Activated naive CD8-positive, alpha-beta T cell (primary cell): ENCODE measurements at regions not wholly inside any gene's neighbourhood (a gene's known extent, or its start where the extent isn't known, plus 50 kb on each side); places are given as distances from the start of the nearest gene placed in this dataset.
A peak's percentile ranks its signal among the peaks of the same experiment; 100 is the strongest.
"Not testable (repeated sequence)": the region's sequence is repeated elsewhere in the genome, so short reads cannot be mapped to it uniquely, and the experiment has no call there.

Source experiments
- H3K27ac Mint-ChIP-seq: one replicate; pipeline ENCODE4 v1.8.0; 2021; ENCODE audit warnings: mixed read lengths
- H3K27me3 Mint-ChIP-seq: one replicate; pipeline ENCODE4 v1.8.0; 2021; ENCODE audit warnings: mixed read lengths
- H3K36me3 Mint-ChIP-seq: one replicate; pipeline ENCODE4 v1.8.0; 2021; ENCODE audit warnings: mixed read lengths
- H3K4me1 Mint-ChIP-seq: one replicate; pipeline ENCODE4 v1.8.0; 2021; ENCODE audit warnings: low read depth, mixed read lengths
- H3K4me3 Mint-ChIP-seq: one replicate; pipeline ENCODE4 v1.8.0; 2021; ENCODE audit warnings: mild to moderate bottlenecking, mixed read lengths
- H3K9me3 Mint-ChIP-seq: one replicate; pipeline ENCODE4 v1.8.0; 2021; ENCODE audit warnings: low read depth, mixed read lengths

DNA sequence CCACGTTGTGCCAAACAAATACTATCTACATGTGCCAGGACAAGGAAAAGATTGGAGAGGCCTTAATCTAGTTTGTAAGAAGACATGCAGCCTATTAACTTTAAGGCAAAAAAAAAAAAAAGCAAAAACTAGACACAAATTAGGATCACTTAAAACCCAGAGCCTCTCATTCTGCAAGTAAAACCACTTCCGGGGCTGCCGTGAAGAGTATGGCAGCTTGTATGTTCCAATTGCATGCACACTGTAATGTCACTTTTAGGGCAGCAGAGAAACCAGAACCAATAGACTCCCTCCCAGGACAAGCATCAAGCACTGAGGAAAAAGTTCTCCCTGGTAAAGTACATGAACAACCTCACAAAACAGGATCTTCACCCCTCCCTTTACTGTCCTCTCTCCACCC, 70.6 kb downstream of the RSL24D1 start:
- H3K36me3 Mint-ChIP-seq, result no peaks in the 10 kb centered on the region
- no peak overlapping the region for H3K4me3 Mint-ChIP-seq
- H3K9me3 Mint-ChIP-seq, result peaks cover 3% of the 10 kb centered on the region
- no peak overlapping the region for H3K27ac Mint-ChIP-seq
- peaks cover 10% of the 10 kb centered on the region for H3K27me3 Mint-ChIP-seq
- no peaks in the 10 kb centered on the region for H3K4me1 Mint-ChIP-seq

DNA sequence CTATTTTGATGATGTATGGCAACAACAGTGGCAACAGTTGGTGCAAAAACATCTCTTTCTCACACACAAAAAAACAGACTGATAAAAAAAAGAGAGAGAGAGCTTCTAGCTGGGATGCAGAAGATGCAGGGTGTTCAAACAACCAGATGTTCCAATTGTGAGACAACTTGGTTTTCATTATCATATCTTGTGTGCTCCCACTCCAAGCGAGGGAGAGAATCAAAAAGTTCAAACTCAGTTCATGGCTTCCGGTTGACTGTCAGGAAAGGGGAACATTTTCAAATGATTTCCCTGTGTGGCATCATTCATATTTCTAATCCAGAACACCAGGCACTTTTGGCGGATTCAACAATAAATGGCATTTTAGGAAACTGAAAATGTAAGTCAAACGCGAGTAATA, 72.1 kb downstream of the RSL24D1 start:
- H3K27ac Mint-ChIP-seq, result no peak overlapping the region
- H3K36me3 Mint-ChIP-seq, result no peaks in the 10 kb centered on the region
- H3K4me1 Mint-ChIP-seq, result no peaks in the 10 kb centered on the region
- no peaks in the 10 kb centered on the region for H3K9me3 Mint-ChIP-seq
- no peak overlapping the region for H3K4me3 Mint-ChIP-seq
- peaks cover 8% of the 10 kb centered on the region for H3K27me3 Mint-ChIP-seq

DNA sequence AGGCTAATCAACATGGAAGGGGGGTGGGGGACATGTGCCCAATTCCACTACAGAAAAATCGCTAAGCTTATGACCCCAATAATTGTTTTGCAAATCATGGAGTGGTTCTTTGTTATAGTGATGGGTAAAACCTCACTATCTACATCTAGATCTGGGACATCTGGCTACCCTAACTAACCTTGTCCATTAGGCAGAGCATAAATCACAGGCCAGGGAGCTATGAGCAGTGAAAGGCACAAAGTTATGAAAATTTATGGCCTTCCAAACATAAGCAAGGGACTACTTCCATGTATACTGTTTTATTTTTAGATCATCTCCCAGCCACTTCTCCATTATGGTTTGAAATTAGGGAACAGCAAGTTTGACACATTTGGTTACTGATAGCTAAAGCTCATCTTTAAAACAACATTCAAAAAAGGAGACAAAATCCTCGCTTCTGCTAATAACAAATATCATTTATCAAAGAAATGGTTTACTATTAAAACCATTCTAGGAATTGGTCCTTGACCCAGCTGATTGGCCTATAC, 78.3 kb downstream of the RSL24D1 start:
- Mint-ChIP-seq H3K4me1 (no peaks in the 10 kb centered on the region), H3K27me3 (peaks cover 3% of the 10 kb centered on the region)

GRCh38 chr15:55116636-55117035, 80.1 kb downstream of the RSL24D1 start:
- H3K9me3 Mint-ChIP-seq, result no peaks in the 10 kb centered on the region
- H3K27me3 Mint-ChIP-seq, result no peaks in the 10 kb centered on the region
- no peaks in the 10 kb centered on the region for H3K4me1 Mint-ChIP-seq
- H3K4me3 Mint-ChIP-seq, result no peak overlapping the region
- no peak overlapping the region for H3K27ac Mint-ChIP-seq
- no peaks in the 10 kb centered on the region for H3K36me3 Mint-ChIP-seq

More for the DNA sequence above, 78.3 kb downstream of the RSL24D1 start:
- no peaks in the 10 kb centered on the region for H3K36me3 Mint-ChIP-seq
- no peaks in the 10 kb centered on the region for H3K9me3 Mint-ChIP-seq
- H3K4me3 Mint-ChIP-seq, result no peak overlapping the region
- no peak overlapping the region for H3K27ac Mint-ChIP-seq

DNA sequence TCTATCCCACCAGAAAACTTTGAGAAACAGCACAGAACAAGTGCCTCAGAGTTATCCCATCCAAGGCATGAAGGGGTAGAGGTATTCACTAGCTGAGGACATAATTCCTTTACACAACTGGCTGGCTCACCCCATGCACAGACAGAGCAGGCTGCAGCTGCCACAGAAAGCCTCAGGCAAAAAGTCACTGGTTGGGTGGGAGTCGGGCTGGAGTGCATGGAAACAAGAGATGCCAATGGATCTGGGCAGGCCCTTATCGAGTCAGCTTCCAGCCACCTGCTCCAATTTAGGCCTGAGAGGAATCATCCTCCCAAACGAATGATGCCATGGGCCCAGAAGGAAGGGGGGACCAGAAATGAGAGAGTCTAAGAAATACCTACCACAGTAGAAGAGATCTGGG, 83.0 kb downstream of the RSL24D1 start:
- Mint-ChIP-seq H3K9me3 (no peaks in the 10 kb centered on the region), H3K27ac (no peak overlapping the region), H3K4me3 (no peak overlapping the region), H3K36me3 (no peaks in the 10 kb centered on the region), H3K27me3 (no peaks in the 10 kb centered on the region), H3K4me1 (no peaks in the 10 kb centered on the region)

DNA sequence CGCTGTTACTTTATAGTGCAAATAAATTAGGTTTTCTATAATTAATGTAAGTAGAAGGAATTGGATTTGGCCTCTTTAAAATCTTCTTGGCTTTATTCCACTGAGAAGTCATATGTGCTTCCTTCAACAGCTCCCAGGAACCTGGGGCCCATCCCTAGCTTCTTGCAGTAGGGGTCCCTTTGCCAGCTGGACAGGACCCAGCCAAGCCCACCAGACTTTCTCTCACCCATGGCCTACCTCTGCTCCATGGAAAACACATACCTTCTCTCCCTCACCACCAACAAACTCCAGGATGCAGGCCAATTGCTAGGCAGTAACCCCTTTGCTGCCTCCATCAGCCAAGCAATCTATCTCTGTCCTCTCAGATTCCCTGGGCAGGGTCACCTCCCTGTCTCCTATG, 84.0 kb downstream of the RSL24D1 start:
- no peak overlapping the region for H3K27ac Mint-ChIP-seq
- H3K27me3 Mint-ChIP-seq, result no peaks in the 10 kb centered on the region
- no peaks in the 10 kb centered on the region for H3K9me3 Mint-ChIP-seq
- no peaks in the 10 kb centered on the region for H3K36me3 Mint-ChIP-seq
- no peak overlapping the region for H3K4me3 Mint-ChIP-seq
- no peaks in the 10 kb centered on the region for H3K4me1 Mint-ChIP-seq

DNA sequence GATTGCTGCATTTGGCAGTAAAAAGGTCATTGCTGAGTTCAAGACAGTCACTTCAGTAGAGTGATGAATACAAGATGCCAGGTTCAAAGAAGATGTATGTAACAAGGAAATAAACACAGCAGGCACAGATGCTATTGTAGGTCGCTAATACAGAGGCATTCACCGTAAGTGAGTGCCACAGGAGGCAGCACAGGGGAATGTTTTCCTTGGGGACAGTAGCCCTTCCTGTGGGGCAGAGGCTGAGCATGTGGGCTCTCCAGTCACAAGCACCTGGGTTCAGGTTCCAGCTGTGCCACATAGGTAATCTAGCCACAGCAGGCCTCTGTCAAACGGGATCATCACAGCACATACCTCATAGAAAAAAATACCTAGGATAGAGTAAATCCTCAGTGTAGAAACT, 86.3 kb downstream of the RSL24D1 start:
- Mint-ChIP-seq H3K9me3 (peaks cover 8% of the 10 kb centered on the region), H3K27ac (no peak overlapping the region), H3K27me3 (no peaks in the 10 kb centered on the region), H3K36me3 (no peaks in the 10 kb centered on the region), H3K4me3 (no peak overlapping the region), H3K4me1 (no peaks in the 10 kb centered on the region)

DNA sequence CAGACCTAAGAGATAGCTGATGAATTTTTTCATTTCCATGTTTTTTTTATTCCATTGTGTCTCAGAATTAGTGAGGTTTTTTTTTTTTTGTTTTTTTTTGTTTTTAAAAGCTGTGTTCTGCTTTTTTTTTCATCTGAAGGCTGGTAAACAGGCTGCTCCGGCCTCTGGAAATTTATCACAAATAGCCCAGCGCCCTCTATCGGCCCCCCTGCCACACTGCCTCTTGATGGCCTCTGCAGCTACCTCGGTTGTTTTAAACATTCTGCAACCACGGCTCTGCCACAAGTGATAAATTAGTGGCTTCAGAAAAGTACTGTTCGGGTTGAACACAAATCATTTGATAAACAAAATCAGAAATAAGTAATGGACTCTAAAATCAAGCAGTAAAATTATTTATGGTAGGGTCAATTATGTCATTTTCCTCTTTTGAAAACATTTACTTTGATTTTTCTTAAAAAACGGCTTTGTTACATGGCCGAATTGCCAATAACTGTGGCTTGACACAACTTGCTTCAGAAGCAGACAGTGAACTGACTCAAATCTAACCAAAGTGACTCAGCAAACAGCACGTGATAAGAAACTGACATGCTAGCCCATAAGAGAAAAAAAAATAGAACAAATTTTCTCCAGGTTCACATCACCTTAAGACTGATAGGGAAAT, 87.8 kb downstream of the RSL24D1 start:
- H3K36me3 Mint-ChIP-seq, result no peaks in the 10 kb centered on the region
- no peak overlapping the region for H3K4me3 Mint-ChIP-seq
- H3K4me1 Mint-ChIP-seq, result no peaks in the 10 kb centered on the region
- no peaks in the 10 kb centered on the region for H3K27me3 Mint-ChIP-seq
- H3K27ac Mint-ChIP-seq, result no peak overlapping the region
- H3K9me3 Mint-ChIP-seq, result peaks cover 8% of the 10 kb centered on the region

DNA sequence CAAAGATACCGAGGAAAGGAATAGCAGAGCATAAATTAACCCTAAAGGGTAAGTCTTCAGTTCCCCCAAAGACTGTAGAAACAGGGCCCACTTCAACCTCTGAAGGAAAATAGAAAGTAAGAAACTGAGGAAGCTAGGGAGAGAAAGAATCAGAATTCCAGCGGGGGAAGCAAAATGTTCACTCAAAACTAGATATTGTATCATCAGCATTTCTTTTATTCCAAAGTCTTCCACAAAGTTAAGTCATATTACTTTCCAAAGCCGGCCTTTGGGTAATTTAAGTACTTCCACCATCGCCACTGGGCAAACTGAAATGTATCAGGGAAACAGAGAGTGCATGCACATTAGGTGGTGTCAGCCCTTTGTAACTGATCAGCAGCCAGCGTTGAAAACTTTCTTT, 88.3 kb downstream of the RSL24D1 start:
- Mint-ChIP-seq H3K4me1 (no peaks in the 10 kb centered on the region), H3K36me3 (no peaks in the 10 kb centered on the region), H3K9me3 (peaks cover 8% of the 10 kb centered on the region), H3K4me3 (no peak overlapping the region), H3K27ac (no peak overlapping the region), H3K27me3 (no peaks in the 10 kb centered on the region)

DNA sequence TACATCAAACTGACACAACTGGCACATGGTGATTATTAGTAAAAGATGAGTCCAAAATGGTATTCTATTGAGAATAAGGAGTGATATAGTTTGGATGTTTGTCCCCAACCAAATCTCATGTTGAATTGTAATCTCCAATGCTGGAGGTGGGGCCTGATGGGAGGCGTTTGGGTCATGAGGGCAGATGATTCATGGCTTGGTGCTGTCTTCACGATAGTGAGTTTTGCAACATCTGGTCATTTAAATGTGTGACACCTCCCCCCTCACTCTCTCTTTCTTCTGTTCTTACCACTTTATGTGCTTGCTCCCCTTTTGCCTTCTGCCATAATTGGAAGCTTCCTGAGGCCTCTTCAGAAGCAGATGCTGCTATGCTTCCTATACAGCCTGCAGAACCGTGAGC, 90.6 kb downstream of the RSL24D1 start:
- H3K4me1 Mint-ChIP-seq, result no peaks in the 10 kb centered on the region
- no peaks in the 10 kb centered on the region for H3K36me3 Mint-ChIP-seq
- H3K27ac Mint-ChIP-seq, result no peak overlapping the region
- H3K27me3 Mint-ChIP-seq, result peaks cover 3% of the 10 kb centered on the region
- peaks cover 8% of the 10 kb centered on the region for H3K9me3 Mint-ChIP-seq
- no peak overlapping the region for H3K4me3 Mint-ChIP-seq

DNA sequence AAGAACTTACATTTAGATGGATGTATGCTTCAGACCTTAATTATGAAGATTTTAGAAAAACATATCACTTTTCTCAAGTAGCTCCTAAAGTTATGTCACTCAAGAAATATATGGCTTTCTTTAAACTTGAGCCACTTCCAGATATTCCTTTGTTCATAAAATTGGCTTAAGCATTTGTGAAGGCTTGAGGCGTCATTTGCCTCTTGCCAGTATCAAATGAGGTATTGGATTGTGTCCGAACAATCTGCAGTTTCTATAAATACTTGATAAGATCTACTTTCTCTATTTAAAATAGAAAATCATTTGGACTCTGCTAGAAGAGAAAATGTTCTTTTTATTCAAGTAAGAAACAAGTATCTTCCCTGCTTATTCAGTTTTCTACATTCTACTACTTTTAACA, 102.6 kb downstream of the RSL24D1 start:
- no peak overlapping the region for H3K4me3 Mint-ChIP-seq
- H3K4me1 Mint-ChIP-seq, result no peaks in the 10 kb centered on the region
- H3K27me3 Mint-ChIP-seq, result peaks cover 6% of the 10 kb centered on the region
- no peak overlapping the region for H3K27ac Mint-ChIP-seq
- H3K36me3 Mint-ChIP-seq, result no peaks in the 10 kb centered on the region
- no peaks in the 10 kb centered on the region for H3K9me3 Mint-ChIP-seq

GRCh38 chr15:55088207-55088606, 108.5 kb downstream of the RSL24D1 start:
- Mint-ChIP-seq H3K9me3 (peaks cover 10% of the 10 kb centered on the region), H3K4me3 (no peak overlapping the region), H3K27me3 (peaks cover 4% of the 10 kb centered on the region), H3K36me3 (no peaks in the 10 kb centered on the region), H3K4me1 (peaks cover 2% of the 10 kb centered on the region), H3K27ac (no peak overlapping the region)

GRCh38 chr15:55084673-55085072, 112.1 kb downstream of the RSL24D1 start:
- Mint-ChIP-seq H3K9me3 (peaks cover 10% of the 10 kb centered on the region), H3K36me3 (no peaks in the 10 kb centered on the region), H3K4me3 (no peak overlapping the region), H3K27ac (no peak overlapping the region), H3K4me1 (peaks cover 2% of the 10 kb centered on the region), H3K27me3 (no peaks in the 10 kb centered on the region)

GRCh38 chr15:55084216-55084615, 112.5 kb downstream of the RSL24D1 start:
- no peak overlapping the region for H3K27ac Mint-ChIP-seq
- H3K9me3 Mint-ChIP-seq, result peaks cover 12% of the 10 kb centered on the region
- H3K4me3 Mint-ChIP-seq, result no peak overlapping the region
- peaks cover 2% of the 10 kb centered on the region for H3K4me1 Mint-ChIP-seq
- H3K27me3 Mint-ChIP-seq, result no peaks in the 10 kb centered on the region
- no peaks in the 10 kb centered on the region for H3K36me3 Mint-ChIP-seq

DNA sequence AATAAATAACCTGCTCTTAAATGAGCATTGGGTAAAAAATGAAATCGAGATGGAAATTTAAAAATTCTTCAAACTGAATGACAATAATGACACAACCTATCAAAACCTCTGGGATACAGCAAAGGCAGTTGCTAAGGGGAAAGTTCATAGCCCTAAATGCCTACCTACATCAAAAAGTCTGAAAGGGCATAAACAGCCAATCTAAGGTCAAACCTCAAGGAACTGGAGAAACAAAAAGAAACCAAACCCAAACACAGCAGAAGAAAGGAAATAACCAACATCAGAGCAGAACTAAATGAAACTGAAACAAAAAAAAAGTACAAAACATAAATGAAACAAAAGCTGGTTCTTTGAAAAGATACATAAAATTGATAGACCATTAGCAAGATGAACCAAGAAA, 119.7 kb downstream of the RSL24D1 start:
- peaks cover 19% of the 10 kb centered on the region for H3K4me1 Mint-ChIP-seq
- peak overlapping the region; percentile 41 for H3K4me3 Mint-ChIP-seq
- not testable (repeated sequence) for H3K27me3 Mint-ChIP-seq, H3K36me3 Mint-ChIP-seq
- peak overlapping the region; percentile 56 for H3K27ac Mint-ChIP-seq
- H3K9me3 Mint-ChIP-seq, result peaks cover 20% of the 10 kb centered on the region

DNA sequence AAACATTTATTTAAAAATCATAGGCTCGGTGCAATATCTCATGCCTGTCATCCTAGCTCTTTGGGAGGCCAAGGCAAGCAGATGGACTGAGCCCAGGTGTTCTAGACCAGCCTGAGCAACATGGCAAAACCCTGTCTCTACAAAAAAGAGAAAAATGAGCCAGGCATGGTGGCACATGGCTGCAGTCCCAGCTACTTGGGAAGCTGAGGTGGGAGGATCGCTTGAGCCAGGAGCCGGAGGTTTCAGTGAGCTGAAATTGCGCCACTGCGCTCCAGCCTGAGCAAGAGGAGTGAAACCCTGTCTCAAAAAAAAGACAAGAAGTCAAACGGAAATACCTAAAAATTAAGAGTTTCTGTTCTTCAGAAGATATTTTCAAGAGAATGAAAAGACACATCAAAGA, 122.3 kb downstream of the RSL24D1 start:
- Mint-ChIP-seq H3K4me3 (no peak overlapping the region), H3K36me3 (peaks cover 9% of the 10 kb centered on the region), H3K27ac (no peak overlapping the region), H3K27me3 (no peaks in the 10 kb centered on the region), H3K9me3 (peaks cover 19% of the 10 kb centered on the region), H3K4me1 (peaks cover 19% of the 10 kb centered on the region)
